IMR-90 (cell line): ENCODE measurements at regions not wholly inside any gene's neighbourhood (a gene's known extent, or its start where the extent isn't known, plus 50 kb on each side); places are given as distances from the start of the nearest gene placed in this dataset.

ENCODE experiments used
- ATAC-seq: fragments of 200-7000 bp; cut with Tn5 transposase; 2 replicates; pipeline ENCODE4 v1.9.1; 2020; ENCODE audit warnings: low read depth, mild to moderate bottlenecking, moderate library complexity
- BruUV-seq: library from RNA; stranded (reverse); fragments of 400-500 nt; replicated peaks from 2 replicates; lab custom pipeline; 2021; lab: Mats Ljungman, UMichigan
- CTCF ChIA-PET: fragments of 300-600 bp; formaldehyde crosslinking; extraction: SDS; loops from one replicate; lab custom pipeline; 2021; ENCODE audit warnings: antibody characterized with exemption; lab: Yijun Ruan, JAX
- POLR2A ChIA-PET: fragments of 300-600 bp; sonication (Branson Sonifier 250); formaldehyde crosslinking; loops from one replicate; lab custom pipeline; 2022; ENCODE audit warnings: antibody characterized with exemption; ENCODE audit not compliant: unreplicated experiment; lab: Charles Lee
- DNase-seq: peaks from one replicate; pipeline ENCODE4 v3.0.0; 2013
- H2AFZ ChIP-seq: replicated peaks from 2 replicates; pipeline ENCODE3; 2013; ENCODE audit warnings: low read length, mild to moderate bottlenecking; ENCODE audit not compliant: poor library complexity
- H2AK5ac ChIP-seq: 2 replicates; pipeline ENCODE4 v1.6.1; 2013; ENCODE audit warnings: low read depth, low read length, inconsistent platforms
- H2AK9ac ChIP-seq: replicated peaks from 2 replicates; pipeline ENCODE3; 2013; ENCODE audit warnings: mild to moderate bottlenecking, low read depth, low read length, moderate library complexity; ENCODE audit not compliant: poor library complexity
- H2BK120ac ChIP-seq: 2 replicates; pipeline ENCODE4 v1.6.1; 2013; ENCODE audit warnings: low read depth, low read length, inconsistent platforms
- H2BK15ac ChIP-seq: 3 replicates; pipeline ENCODE4 v1.6.1; 2013; ENCODE audit warnings: low read depth, low read length, inconsistent platforms
- H2BK20ac ChIP-seq: 2 replicates; pipeline ENCODE4 v1.6.1; 2013; ENCODE audit warnings: low read depth, mild to moderate bottlenecking, inconsistent platforms, low read length, moderate library complexity
- H2BK5ac ChIP-seq: 2 replicates; pipeline ENCODE4 v1.6.1; 2013; ENCODE audit warnings: mild to moderate bottlenecking, low read depth, low read length, inconsistent platforms; ENCODE audit not compliant: poor library complexity, severe bottlenecking
- H3K14ac ChIP-seq: replicated peaks from 2 replicates; pipeline ENCODE4 v1.6.1; 2013; ENCODE audit warnings: low read depth, low read length, inconsistent platforms
- H3K18ac ChIP-seq: 2 replicates; pipeline ENCODE4 v1.6.1; 2013; ENCODE audit warnings: low read depth, low read length, control low read depth
- H3K23ac ChIP-seq: 2 replicates; pipeline ENCODE4 v1.6.1; 2013; ENCODE audit warnings: low read depth, low read length, inconsistent platforms
- H3K27ac ChIP-seq: 2 replicates; pipeline ENCODE4 v1.5.1; 2013; ENCODE audit warnings: mild to moderate bottlenecking, control low read depth, low read length; ENCODE audit not compliant: insufficient read depth
- H3K27me3 ChIP-seq: 2 replicates; pipeline ENCODE4 v1.6.1; 2013; ENCODE audit warnings: low read length; ENCODE audit not compliant: control insufficient read depth, insufficient read depth
- H3K36me3 ChIP-seq: 2 replicates; pipeline ENCODE4 v1.6.1; 2013; ENCODE audit warnings: low read length, mixed read lengths; ENCODE audit not compliant: control insufficient read depth, insufficient read depth
- H3K4ac ChIP-seq: 2 replicates; pipeline ENCODE4 v1.6.1; 2013; ENCODE audit warnings: low read depth, low read length, inconsistent platforms
- H3K4me1 ChIP-seq: 2 replicates; pipeline ENCODE4 v1.6.1; 2013; ENCODE audit warnings: low read length, mixed read lengths; ENCODE audit not compliant: control insufficient read depth, insufficient read depth
- H3K4me2 ChIP-seq: 2 replicates; pipeline ENCODE4 v1.6.1; 2013; ENCODE audit warnings: low read depth, mild to moderate bottlenecking, control low read depth, low read length, moderate library complexity
- H3K4me3 ChIP-seq: 2 replicates; pipeline ENCODE4 v1.5.1; 2013; ENCODE audit warnings: low read depth, mild to moderate bottlenecking, control low read depth, low read length, moderate library complexity; ENCODE audit not compliant: insufficient read depth
- H3K56ac ChIP-seq: 2 replicates; pipeline ENCODE4 v1.6.1; 2013; ENCODE audit warnings: low read length, inconsistent platforms; ENCODE audit not compliant: insufficient read depth; ENCODE audit errors: extremely low read depth
- H3K79me1 ChIP-seq, 2 experiments: 2 replicates each; pipeline ENCODE4 v1.6.1; 2013; ENCODE audit warnings: low read length in 2 of 2, inconsistent platforms in 1 of 2, low read depth in 1 of 2
- H3K9ac ChIP-seq: 2 replicates; pipeline ENCODE4 v1.6.1; 2013; ENCODE audit warnings: low read depth, low read length, control low read depth
- H3K9me1 ChIP-seq: 2 replicates; pipeline ENCODE4 v1.6.1; 2013; ENCODE audit warnings: low read length, inconsistent platforms; ENCODE audit not compliant: insufficient read depth
- H3K9me3 ChIP-seq: 2 replicates; pipeline ENCODE4 v1.6.1; 2013; ENCODE audit warnings: low read length; ENCODE audit not compliant: control insufficient read depth, insufficient read depth
- H4K20me1 ChIP-seq: 2 replicates; pipeline ENCODE4 v1.6.1; 2013; ENCODE audit warnings: low read length, inconsistent platforms; ENCODE audit not compliant: insufficient read depth
- H4K5ac ChIP-seq: 2 replicates; pipeline ENCODE4 v1.6.1; 2013; ENCODE audit warnings: mild to moderate bottlenecking, low read depth, low read length, control low read depth
- H4K8ac ChIP-seq, 2 experiments: 2 replicates each; pipeline ENCODE4 v1.6.1; 2013; ENCODE audit warnings: low read depth in 2 of 2, low read length in 2 of 2, control low read depth in 1 of 2, inconsistent platforms in 1 of 2
- H4K91ac ChIP-seq: 2 replicates; pipeline ENCODE4 v1.6.1; 2013; ENCODE audit warnings: low read depth, low read length, inconsistent platforms; ENCODE audit not compliant: insufficient read depth
- CEBPB ChIP-seq: IDR thresholded peaks from 2 replicates; pipeline ENCODE4 v1.6.1; 2012; ENCODE audit warnings: low read depth, low read length, improper control_type of control experiment
- ELK1 ChIP-seq: fragments of 150-350 bp; IDR thresholded peaks from 2 replicates; pipeline ENCODE4 v1.6.1; 2016; ENCODE audit warnings: low read depth, mild to moderate bottlenecking, low read length, moderate library complexity, borderline replicate concordance
- MAFK ChIP-seq: IDR thresholded peaks from 2 replicates; pipeline ENCODE4 v1.6.1; 2012; ENCODE audit warnings: low read depth, low read length, improper control_type of control experiment
- POLR2A ChIP-seq: IDR thresholded peaks from 2 replicates; pipeline ENCODE4 v1.6.1; 2012; ENCODE audit warnings: mild to moderate bottlenecking, low read depth, low read length
- RAD21 ChIP-seq: IDR thresholded peaks from 2 replicates; pipeline ENCODE4 v1.6.1; 2012; ENCODE audit warnings: low read length, improper control_type of control experiment
- RCOR1 ChIP-seq: IDR thresholded peaks from 2 replicates; pipeline ENCODE4 v1.6.1; 2012; ENCODE audit warnings: mild to moderate bottlenecking, low read length, improper control_type of control experiment; ENCODE audit not compliant: insufficient replicate concordance
- WGBS, 2 experiments: methylation state at CpG; one replicate each; pipeline versions ENCODE4 v1.1.5 to v1.1.7; 2013; ENCODE audit warnings: missing lambda C conversion rate in 2 of 2; ENCODE audit not compliant: insufficient read length in 1 of 2; ENCODE audit errors: extremely low coverage in 2 of 2; 5-methylcytosine and 5-hydroxymethylcytosine counted together
- dilution Hi-C: fragments of 300-500 bp; cut with HindIII; formaldehyde crosslinking; loops from one replicate; pipeline ENCODE4 v1.14.3; 2018; ENCODE audit warnings: low sequenced_read_pairs; ENCODE audit not compliant: unreplicated experiment
- in situ Hi-C: fragments of 300-500 bp; cut with MboI; formaldehyde crosslinking; loops from 3 replicates; pipeline ENCODE4 v1.14.3; 2019; ENCODE audit warnings: low sequenced_read_pairs, inconsistent platforms, mixed read lengths
- intact Hi-C: fragments of 100-400 bp; cut with micrococcal nuclease; formaldehyde crosslinking; loops from 2 replicates; pipeline ENCODE4 v1.10.0; 2022
- TF ChIP-seq, protein P1 (sequence below): fragments of 150-350 bp; IDR thresholded peaks from 2 replicates; pipeline ENCODE4 v1.6.1; 2017; ENCODE audit warnings: mild to moderate bottlenecking, antibody characterized with exemption, low read length, low read depth
- TF ChIP-seq, protein P2 (sequence below): conservative IDR thresholded peaks from 2 replicates; pipeline ENCODE4 v1.5.1; 2012; ENCODE audit warnings: mild to moderate bottlenecking, low read depth, low read length, improper control_type of control experiment

GRCh38 chr9:1154739-1155138 is 104.6 kb downstream of the DMRT2 start:
- CTCF ChIA-PET: no interaction called here
- Histone ChIP-seq H2AK5ac (no peak overlapping the region), H2AFZ (no peak overlapping the region), H2BK5ac (no peak overlapping the region), H3K27me3 (no peaks in the 10 kb centered on the region), H4K91ac (no peak overlapping the region), H3K9me1 (no peaks in the 10 kb centered on the region), H3K9ac (no peak overlapping the region), H2BK20ac (no peak overlapping the region), H3K18ac (no peak overlapping the region), H3K79me1 (no peaks in the 10 kb centered on the region), H4K8ac (no peak overlapping the region), H3K36me3 (no peaks in the 10 kb centered on the region), H3K27ac (no peak overlapping the region), H3K4me3 (no peak overlapping the region), H3K56ac (no peak overlapping the region), H3K14ac (no peak overlapping the region), H2BK15ac (no peak overlapping the region), H3K4me2 (no peak overlapping the region), H3K4me1 (no peaks in the 10 kb centered on the region), H4K5ac (no peak overlapping the region), H3K23ac (no peak overlapping the region), H4K20me1 (no peaks in the 10 kb centered on the region), H2BK120ac (no peak overlapping the region), H3K9me3 (peaks cover 8% of the 10 kb centered on the region), H2AK9ac (no peak overlapping the region), H3K4ac (no peak overlapping the region)
- TF ChIP-seq ELK1 (no peak), RCOR1 (no peak), MAFK (no peak), CEBPB (no peak), RAD21 (no peak), POLR2A (no peak)
- TF ChIP-seq, protein P1, sequence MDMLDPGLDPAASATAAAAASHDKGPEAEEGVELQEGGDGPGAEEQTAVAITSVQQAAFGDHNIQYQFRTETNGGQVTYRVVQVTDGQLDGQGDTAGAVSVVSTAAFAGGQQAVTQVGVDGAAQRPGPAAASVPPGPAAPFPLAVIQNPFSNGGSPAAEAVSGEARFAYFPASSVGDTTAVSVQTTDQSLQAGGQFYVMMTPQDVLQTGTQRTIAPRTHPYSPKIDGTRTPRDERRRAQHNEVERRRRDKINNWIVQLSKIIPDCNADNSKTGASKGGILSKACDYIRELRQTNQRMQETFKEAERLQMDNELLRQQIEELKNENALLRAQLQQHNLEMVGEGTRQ: no peak
- TF ChIP-seq, protein P2, sequence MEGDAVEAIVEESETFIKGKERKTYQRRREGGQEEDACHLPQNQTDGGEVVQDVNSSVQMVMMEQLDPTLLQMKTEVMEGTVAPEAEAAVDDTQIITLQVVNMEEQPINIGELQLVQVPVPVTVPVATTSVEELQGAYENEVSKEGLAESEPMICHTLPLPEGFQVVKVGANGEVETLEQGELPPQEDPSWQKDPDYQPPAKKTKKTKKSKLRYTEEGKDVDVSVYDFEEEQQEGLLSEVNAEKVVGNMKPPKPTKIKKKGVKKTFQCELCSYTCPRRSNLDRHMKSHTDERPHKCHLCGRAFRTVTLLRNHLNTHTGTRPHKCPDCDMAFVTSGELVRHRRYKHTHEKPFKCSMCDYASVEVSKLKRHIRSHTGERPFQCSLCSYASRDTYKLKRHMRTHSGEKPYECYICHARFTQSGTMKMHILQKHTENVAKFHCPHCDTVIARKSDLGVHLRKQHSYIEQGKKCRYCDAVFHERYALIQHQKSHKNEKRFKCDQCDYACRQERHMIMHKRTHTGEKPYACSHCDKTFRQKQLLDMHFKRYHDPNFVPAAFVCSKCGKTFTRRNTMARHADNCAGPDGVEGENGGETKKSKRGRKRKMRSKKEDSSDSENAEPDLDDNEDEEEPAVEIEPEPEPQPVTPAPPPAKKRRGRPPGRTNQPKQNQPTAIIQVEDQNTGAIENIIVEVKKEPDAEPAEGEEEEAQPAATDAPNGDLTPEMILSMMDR: no peak
- WGBS, 2 experiments: no CpG with 5 or more reads among the region's 1 CpG
- dilution Hi-C loops (no loop called here), in situ Hi-C loops (no loop called here), intact Hi-C loops (no loop called here)
- ATAC-seq (no peak), DNase-seq (no peak)
- POLR2A ChIA-PET: no interaction called here
- BruUV-seq: no TSS peak
